Astrocyte (in vitro differentiated cells and primary cell): ENCODE measurements at regions not wholly inside any gene's neighbourhood (a gene's known extent, or its start where the extent isn't known, plus 50 kb on each side); places are given as distances from the start of the nearest gene placed in this dataset.
A peak's percentile ranks its signal among the peaks of the same experiment; 100 is the strongest.

Experiments used
- DNase-seq: peaks from one replicate; pipeline ENCODE4 v3.0.0-alpha.2; 2010; ENCODE audit warnings: low read depth
- FAIRE-seq: peaks from 2 replicates; lab custom pipeline; 2011; peaks lifted over from hg19 to GRCh38; lab: Jason Lieb, UNC
- H2AFZ ChIP-seq: 2 replicates; pipeline ENCODE4 v1.6.0; 2012; ENCODE audit warnings: low read depth, low read length, inconsistent platforms
- H3K27ac ChIP-seq: 2 replicates; pipeline ENCODE4 v1.5.1; 2011; ENCODE audit warnings: low read depth, low read length, inconsistent platforms
- H3K27me3 ChIP-seq: 2 replicates; pipeline ENCODE4 v1.6.0; 2011; ENCODE audit warnings: low read length, inconsistent platforms; ENCODE audit not compliant: insufficient read depth
- H3K36me3 ChIP-seq: 2 replicates; pipeline ENCODE4 v1.5.1; 2011; ENCODE audit warnings: low read length, inconsistent platforms; ENCODE audit not compliant: insufficient read depth
- H3K4me1 ChIP-seq: 2 replicates; pipeline ENCODE4 v1.5.1; 2011; ENCODE audit warnings: low read length, inconsistent platforms; ENCODE audit not compliant: insufficient read depth
- H3K4me2 ChIP-seq: 2 replicates; pipeline ENCODE4 v1.6.0; 2012; ENCODE audit warnings: low read length, inconsistent platforms
- H3K4me3 ChIP-seq: 2 replicates; pipeline ENCODE4 v1.5.1; 2011; ENCODE audit warnings: low read depth, mild to moderate bottlenecking, low read length, inconsistent platforms; ENCODE audit not compliant: insufficient read depth
- H3K79me2 ChIP-seq: 2 replicates; pipeline ENCODE4 v1.6.0; 2012; ENCODE audit warnings: mild to moderate bottlenecking, low read length, inconsistent platforms; ENCODE audit not compliant: insufficient read depth
- H3K9ac ChIP-seq: 2 replicates; pipeline ENCODE4 v1.6.0; 2012; ENCODE audit warnings: mild to moderate bottlenecking, low read length, inconsistent platforms
- H3K9me3 ChIP-seq: 2 replicates; pipeline ENCODE4 v1.5.1; 2012; ENCODE audit warnings: low read depth, mild to moderate bottlenecking, low read length, inconsistent platforms; ENCODE audit not compliant: insufficient read depth
- H4K20me1 ChIP-seq: 2 replicates; pipeline ENCODE4 v1.6.0; 2012; ENCODE audit warnings: low read length, inconsistent platforms; ENCODE audit not compliant: insufficient read depth
- H3K27ac Mint-ChIP-seq: one replicate; pipeline ENCODE4 v1.8.0; 2021; ENCODE audit warnings: mild to moderate bottlenecking, mixed read lengths; ENCODE audit not compliant: unreplicated experiment
- H3K27me3 Mint-ChIP-seq: one replicate; pipeline ENCODE4 v1.8.0; 2021; ENCODE audit warnings: low read depth, mixed read lengths; ENCODE audit not compliant: unreplicated experiment
- H3K36me3 Mint-ChIP-seq: one replicate; pipeline ENCODE4 v1.8.0; 2021; ENCODE audit warnings: low read depth, mixed read lengths; ENCODE audit not compliant: unreplicated experiment
- H3K4me1 Mint-ChIP-seq: one replicate; pipeline ENCODE4 v1.8.0; 2021; ENCODE audit warnings: low read depth, mixed read lengths; ENCODE audit not compliant: unreplicated experiment
- H3K4me3 Mint-ChIP-seq: one replicate; pipeline ENCODE4 v1.8.0; 2021; ENCODE audit warnings: mild to moderate bottlenecking, moderate library complexity, mixed read lengths; ENCODE audit not compliant: unreplicated experiment
- H3K9me3 Mint-ChIP-seq: one replicate; pipeline ENCODE4 v1.8.0; 2021; ENCODE audit warnings: mild to moderate bottlenecking, mixed read lengths; ENCODE audit not compliant: unreplicated experiment
- CTCF ChIP-seq: IDR thresholded peaks from 2 replicates; pipeline ENCODE4 v1.5.1; 2011; ENCODE audit warnings: low read depth, mild to moderate bottlenecking, inconsistent platforms, low read length, moderate library complexity; ENCODE audit not compliant: insufficient read depth
- EZH2 ChIP-seq: IDR thresholded peaks from 2 replicates; pipeline ENCODE4 v1.6.1; 2012; ENCODE audit warnings: mild to moderate bottlenecking, low read length, inconsistent platforms; ENCODE audit not compliant: insufficient read depth

- no peaks in the 10 kb centered on the region for H3K4me1 ChIP-seq
- no peaks in the 10 kb centered on the region for H3K9me3 Mint-ChIP-seq
- no peaks in the 10 kb centered on the region for H3K9me3 ChIP-seq
- H2AFZ ChIP-seq = no peak overlapping the region
- no peak overlapping the region for H3K27ac ChIP-seq
- no peaks in the 10 kb centered on the region for H3K36me3 Mint-ChIP-seq
- H3K9ac ChIP-seq = no peak overlapping the region
- H3K36me3 ChIP-seq = no peaks in the 10 kb centered on the region
- DNase-seq = no peak
- H3K27me3 Mint-ChIP-seq = no peaks in the 10 kb centered on the region
- H3K4me3 ChIP-seq = no peak overlapping the region
- no peak overlapping the region for H3K4me2 ChIP-seq
- H3K4me1 Mint-ChIP-seq = no peaks in the 10 kb centered on the region
- H3K79me2 ChIP-seq = no peaks in the 10 kb centered on the region
- no peak overlapping the region for H3K27ac Mint-ChIP-seq
- H3K27me3 ChIP-seq = no peaks in the 10 kb centered on the region
- no peak for FAIRE-seq
- H4K20me1 ChIP-seq = no peaks in the 10 kb centered on the region
- H3K4me3 Mint-ChIP-seq = no peak overlapping the region
- TF ChIP-seq CTCF (no peak), EZH2 (no peak)
Observed at GRCh38 chr3:18580268-18580667, 155.1 kb upstream of the SATB1 start.

- no peak for FAIRE-seq
- Histone ChIP-seq H3K9ac (no peak overlapping the region), H3K36me3 (no peaks in the 10 kb centered on the region), H3K27me3 (no peaks in the 10 kb centered on the region), H3K4me1 (no peaks in the 10 kb centered on the region), H2AFZ (no peak overlapping the region), H3K27ac (no peak overlapping the region), H3K4me2 (no peak overlapping the region), H3K79me2 (no peaks in the 10 kb centered on the region), H4K20me1 (no peaks in the 10 kb centered on the region), H3K9me3 (no peaks in the 10 kb centered on the region), H3K4me3 (no peak overlapping the region)
- DNase-seq = no peak
- H3K4me1 Mint-ChIP-seq = no peaks in the 10 kb centered on the region
- H3K9me3 Mint-ChIP-seq = no peaks in the 10 kb centered on the region
- no peak for TF ChIP-seq CTCF
- no peak for TF ChIP-seq EZH2
- H3K36me3 Mint-ChIP-seq = no peaks in the 10 kb centered on the region
- no peaks in the 10 kb centered on the region for H3K27me3 Mint-ChIP-seq
- no peak overlapping the region for H3K4me3 Mint-ChIP-seq
- H3K27ac Mint-ChIP-seq = no peak overlapping the region
Observed at GRCh38 chr3:18579661-18580060, 154.5 kb upstream of the SATB1 start.

GRCh38 chr3:18575573-18575972 is 150.4 kb upstream of the SATB1 start:
- Mint-ChIP-seq H3K27me3 (no peaks in the 10 kb centered on the region), H3K36me3 (no peaks in the 10 kb centered on the region), H3K4me3 (no peak overlapping the region), H3K27ac (no peak overlapping the region), H3K4me1 (no peaks in the 10 kb centered on the region), H3K9me3 (no peaks in the 10 kb centered on the region)
- Histone ChIP-seq H3K9me3 (no peaks in the 10 kb centered on the region), H2AFZ (no peak overlapping the region), H3K9ac (no peak overlapping the region), H3K4me3 (no peak overlapping the region), H3K27ac (no peak overlapping the region), H3K4me2 (no peak overlapping the region), H3K36me3 (no peaks in the 10 kb centered on the region), H4K20me1 (no peaks in the 10 kb centered on the region), H3K27me3 (no peaks in the 10 kb centered on the region), H3K79me2 (no peaks in the 10 kb centered on the region), H3K4me1 (no peaks in the 10 kb centered on the region)
- FAIRE-seq (no peak), DNase-seq (peak; percentile 55)
- TF ChIP-seq CTCF (no peak), EZH2 (no peak)
